A549 (cell line): ENCODE measurements at regions not wholly inside any gene's neighbourhood (a gene's known extent, or its start where the extent isn't known, plus 50 kb on each side); places are given as distances from the start of the nearest gene placed in this dataset.
A peak's percentile ranks its signal among the peaks of the same experiment; 100 is the strongest.

Experiments
- ATAC-seq, 2 experiments: fragments of 200-7000 bp in 1 of 2; fragments of >200 bp in 1 of 2; cut with Nextera tagmentation in 1 of 2; cut with Tn5 transposase in 1 of 2; 3 replicates each; pipeline versions ENCODE4 v1.8.0 to v1.9.1; 2018 to 2020; ENCODE audit warnings: mild to moderate bottlenecking in 1 of 2, moderate library complexity in 1 of 2
- CTCF ChIA-PET: fragments of 300-600 bp; sonication (Branson Sonifier 250); formaldehyde crosslinking; extraction: SDS; loops from one replicate; lab custom pipeline; 2021; ENCODE audit warnings: antibody characterized with exemption, inconsistent platforms; lab: Yijun Ruan, JAX
- POLR2A ChIA-PET: fragments of 350-600 bp; formaldehyde crosslinking; extraction: SDS; loops from one replicate; lab custom pipeline; 2021; ENCODE audit warnings: antibody characterized with exemption, inconsistent platforms; lab: Yijun Ruan, JAX
- DNase-seq, 2 experiments: peaks; one replicate each; pipeline versions ENCODE4 v3.0.0 to v3.0.0-alpha.2; 2011 to 2016; ENCODE audit warnings: low read depth in 1 of 2, low spot score in 1 of 2
- FAIRE-seq: peaks from 2 replicates; lab custom pipeline; 2011; peaks lifted over from hg19 to GRCh38; lab: Jason Lieb, UNC
- H3K27ac ChIP-seq, 2 experiments: fragments of >200 bp; sonication (Bioruptor Twin); formaldehyde crosslinking; 3 replicates each; pipeline ENCODE4 v1.5.1; 2016 to 2017
- H3K4me1 ChIP-seq: fragments of >200 bp; sonication (Bioruptor Twin); formaldehyde crosslinking; 3 replicates; pipeline ENCODE4 v1.6.1; 2016
- H3K4me2 ChIP-seq: fragments of >200 bp; sonication (Bioruptor Twin); formaldehyde crosslinking; 3 replicates; pipeline ENCODE4 v1.6.1; 2016
- H3K4me3 ChIP-seq: fragments of >200 bp; sonication (Bioruptor Twin); formaldehyde crosslinking; 3 replicates; pipeline ENCODE4 v1.5.1; 2016
- H3K9me3 ChIP-seq: fragments of >200 bp; sonication (Bioruptor Twin); formaldehyde crosslinking; 3 replicates; pipeline ENCODE4 v1.6.1; 2016
- CHD4 ChIP-seq: fragments of 200-600 bp; sonication (generic); IDR thresholded peaks from 2 replicates; pipeline ENCODE4 v1.6.1; 2016; ENCODE audit warnings: antibody characterized with exemption, mild to moderate bottlenecking, borderline replicate concordance
- EP300 ChIP-seq, 2 experiments: fragments of >200 bp; sonication (Bioruptor Twin); formaldehyde crosslinking; IDR thresholded peaks; 2 replicates in 1 of 2; 3 replicates in 1 of 2; pipeline ENCODE4 v1.6.1; 2016 to 2017
- FOSB ChIP-seq: fragments of 250-450 bp; sonication (Bioruptor Pico); IDR thresholded peaks from 2 replicates; pipeline ENCODE4 v1.5.0; 2020; ENCODE audit warnings: mild to moderate bottlenecking, moderate library complexity
- FOSL2 ChIP-seq, 2 experiments: fragments of 450-650 bp in 1 of 2; fragments of >200 bp in 1 of 2; sonication (Bioruptor Twin) in 1 of 2; formaldehyde crosslinking; IDR thresholded peaks; 2 replicates each; pipeline versions ENCODE4 v1.5.0 to v1.6.1; 2016 to 2020; ENCODE audit warnings: mild to moderate bottlenecking in 1 of 2, moderate library complexity in 1 of 2
- GATA3 ChIP-seq: IDR thresholded peaks from 2 replicates; pipeline ENCODE4 v1.6.1; 2012; ENCODE audit warnings: borderline replicate concordance
- JUNB ChIP-seq: fragments of >200 bp; sonication (Bioruptor Twin); formaldehyde crosslinking; IDR thresholded peaks from 2 replicates; pipeline ENCODE4 v1.6.1; 2016
- MYC ChIP-seq: IDR thresholded peaks from 2 replicates; pipeline ENCODE4 v1.6.1; 2012; ENCODE audit warnings: mild to moderate bottlenecking, inconsistent platforms, low read length, improper control_type of control experiment, borderline replicate concordance
- NR3C1 ChIP-seq: fragments of >200 bp; sonication (Bioruptor Twin); formaldehyde crosslinking; IDR thresholded peaks from 3 replicates; pipeline ENCODE4 v1.6.1; 2017
- RAD21 ChIP-seq, 2 experiments: fragments of >200 bp in 1 of 2; sonication (Bioruptor Twin) in 1 of 2; formaldehyde crosslinking in 1 of 2; IDR thresholded peaks in 1 of 2; conservative IDR thresholded peaks in 1 of 2; 2 replicates in 1 of 2; 3 replicates in 1 of 2; pipeline ENCODE4 v1.6.1; 2012 to 2018; ENCODE audit warnings: inconsistent platforms in 1 of 2
- RARB ChIP-seq: fragments of 250-450 bp; sonication (Bioruptor Pico); IDR thresholded peaks from 2 replicates; pipeline ENCODE4 v1.8.0; 2021; ENCODE audit warnings: mild to moderate bottlenecking, moderate library complexity
- RCOR1 ChIP-seq: fragments of 150-350 bp; IDR thresholded peaks from 2 replicates; pipeline ENCODE4 v1.6.1; 2014; ENCODE audit warnings: antibody characterized with exemption, low read length, low read depth
- SMC3 ChIP-seq: fragments of >200 bp; sonication (Bioruptor Twin); formaldehyde crosslinking; IDR thresholded peaks from 3 replicates; pipeline ENCODE4 v1.6.1; 2018; ENCODE audit warnings: inconsistent platforms
- ZSCAN20 ChIP-seq: fragments of 250-450 bp; sonication (Bioruptor Pico); IDR thresholded peaks from 2 replicates; pipeline ENCODE4 v1.8.0; 2022; ENCODE audit warnings: mild to moderate bottlenecking, moderate library complexity
- WGBS: methylation state at CpG from one replicate; pipeline ENCODE4 v1.1.6; 2017; ENCODE audit errors: missing lambda C conversion rate; 5-methylcytosine and 5-hydroxymethylcytosine counted together
- TF ChIP-seq, protein P1 (sequence below): fragments of >200 bp; sonication (Bioruptor Twin); formaldehyde crosslinking; IDR thresholded peaks from 2 replicates; pipeline ENCODE4 v1.6.1; 2016
- TF ChIP-seq, protein P2 (sequence below): fragments of >200 bp; sonication (Bioruptor Twin); formaldehyde crosslinking; IDR thresholded peaks from 3 replicates; pipeline ENCODE4 v1.5.1; 2016
- TF ChIP-seq, protein P3 (sequence below): fragments of 200-600 bp; sonication (generic); IDR thresholded peaks from 2 replicates; pipeline ENCODE4 v1.6.1; 2016; ENCODE audit warnings: antibody characterized with exemption, mild to moderate bottlenecking, moderate library complexity
- TF ChIP-seq, protein P4 (sequence below): fragments of 450-650 bp; IDR thresholded peaks from 2 replicates; pipeline ENCODE4 v1.6.1; 2014; ENCODE audit warnings: antibody characterized with exemption
- TF ChIP-seq, protein P5 (sequence below): IDR thresholded peaks from 2 replicates; pipeline ENCODE4 v1.6.1; 2012; ENCODE audit warnings: low read depth, borderline replicate concordance

DNA sequence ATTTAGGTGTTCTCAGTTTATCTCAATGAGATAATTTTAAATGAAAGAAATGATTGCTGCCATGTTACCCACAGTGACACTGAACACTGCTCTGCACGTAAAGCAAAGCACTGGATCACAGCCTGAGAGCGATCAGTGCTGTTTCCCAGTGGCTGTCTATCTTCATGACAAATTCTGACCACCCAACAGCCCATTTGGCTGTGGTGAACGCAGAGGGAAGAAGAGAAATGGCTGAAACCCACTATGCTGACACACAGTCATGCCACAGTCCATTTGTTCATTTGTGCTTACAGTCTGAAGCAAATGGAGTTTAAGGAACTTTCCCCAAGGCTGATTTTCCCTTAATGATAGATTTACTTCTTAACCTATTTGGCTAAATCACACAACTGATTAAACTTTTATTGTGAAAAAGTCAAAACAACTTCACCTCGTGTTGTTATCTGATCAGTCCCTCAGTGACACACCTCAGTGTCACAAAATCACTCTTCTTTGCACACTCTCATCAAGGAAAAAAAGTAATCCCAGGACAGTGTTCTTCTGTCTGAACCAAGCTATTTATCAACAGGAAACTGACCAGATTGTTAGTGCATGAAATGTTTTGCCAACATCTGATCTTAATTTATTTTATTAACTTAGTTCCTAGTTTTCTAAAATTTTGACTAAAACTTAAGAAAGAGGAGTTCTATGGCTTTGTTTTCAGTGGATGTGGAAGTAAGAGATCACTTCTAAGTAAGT, 225.1 kb downstream of the TBX18 start:
- no peaks in the 10 kb centered on the region; the same call in 2 of the 3 replicates for H3K9me3 ChIP-seq
- CTCF ChIA-PET: interaction anchor here (3.3 kb wide), 1 partner anchor 117 kb away, joined by 11 read pairs; no protein-coding TSS in a partner anchor
- FAIRE-seq (no peak), ATAC-seq (no peak), DNase-seq (no peak)
- H3K4me3 ChIP-seq: no peak overlapping the region
- no peak overlapping the region for H3K27ac ChIP-seq
- H3K4me1 ChIP-seq: no peaks in the 10 kb centered on the region
- WGBS: 58% methylated on average over 4 of the region's 4 CpGs
- no peak for TF ChIP-seq RAD21 (conservative IDR thresholded peaks at IDR 0.05 in 1 of 2, IDR thresholded peaks at IDR 0.05 in 1 of 2)
- TF ChIP-seq, protein P1, sequence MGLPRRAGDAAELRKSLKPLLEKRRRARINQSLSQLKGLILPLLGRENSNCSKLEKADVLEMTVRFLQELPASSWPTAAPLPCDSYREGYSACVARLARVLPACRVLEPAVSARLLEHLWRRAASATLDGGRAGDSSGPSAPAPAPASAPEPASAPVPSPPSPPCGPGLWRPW: no peak
- TF ChIP-seq, all 56 proteins: peak for 0
- POLR2A ChIA-PET: no interaction called here
- H3K4me2 ChIP-seq: no peak overlapping the region

DNA sequence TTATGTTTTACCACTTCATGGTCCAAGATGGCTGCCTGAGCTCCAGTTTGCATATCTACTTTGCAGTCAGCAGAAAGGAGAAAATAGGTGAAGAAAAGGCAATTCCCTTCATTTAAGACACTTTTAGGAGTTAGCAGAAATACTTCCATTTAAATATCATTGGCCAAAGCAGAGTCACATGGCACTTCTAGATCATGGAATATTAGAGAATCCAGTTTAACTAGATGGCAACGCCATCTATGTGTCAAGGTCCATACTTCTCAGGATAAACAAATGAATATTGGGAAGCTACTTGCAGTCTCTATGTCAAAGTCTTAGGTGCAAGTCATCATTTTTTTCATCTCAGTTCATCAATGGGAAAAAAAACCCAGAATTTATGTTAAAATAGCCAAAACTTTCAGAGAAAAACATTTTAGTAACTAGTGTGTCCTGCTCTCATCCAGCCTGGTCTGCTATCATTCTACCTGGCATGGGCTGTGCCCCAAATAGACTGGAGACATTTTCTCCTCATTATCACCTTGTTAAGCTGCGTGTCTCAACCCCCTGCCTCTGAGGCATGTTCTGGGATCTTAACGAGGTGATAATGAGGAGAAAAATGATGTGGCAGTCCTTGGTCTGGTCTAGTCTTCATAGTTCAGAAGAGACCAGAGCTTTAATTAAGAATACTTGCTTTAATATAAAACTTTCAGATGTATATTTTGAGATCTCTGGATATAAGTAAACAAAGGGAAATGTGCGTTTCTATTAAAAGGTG, 227.3 kb downstream of the TBX18 start:
- Histone ChIP-seq H3K4me3 (no peak overlapping the region), H3K27ac (no peak overlapping the region), H3K4me2 (no peak overlapping the region)
- CTCF ChIA-PET: interaction anchor here (1.0 to 1.2 kb wide), 2 partner anchors 21 to 111 kb away, joined by 3 read pairs; no protein-coding TSS in a partner anchor
- TF ChIP-seq SMC3 (0 out of 3 replicates have a peak, but pooled peaks have one; percentile 7), JUNB (no peak), RAD21 (conservative IDR thresholded peaks at IDR 0.05 in 1 of 2, IDR thresholded peaks at IDR 0.05 in 1 of 2) (0 out of 5 replicates have a peak, but pooled peaks have one; percentile 16 to 17), GATA3 (no peak), RCOR1 (no peak), ZSCAN20 (CRISPR knock-in tag) (no peak), FOSL2 (IDR thresholded peaks at IDR 0.05) (no peak), FOSL2 (CRISPR knock-in tag; IDR thresholded peaks at IDR 0.05) (no peak), EP300 (IDR thresholded peaks at IDR 0.05) (no peak), NR3C1 (no peak), FOSB (CRISPR knock-in tag) (no peak), MYC (no peak), RARB (no peak), CHD4 (no peak)
- TF ChIP-seq, protein P2, sequence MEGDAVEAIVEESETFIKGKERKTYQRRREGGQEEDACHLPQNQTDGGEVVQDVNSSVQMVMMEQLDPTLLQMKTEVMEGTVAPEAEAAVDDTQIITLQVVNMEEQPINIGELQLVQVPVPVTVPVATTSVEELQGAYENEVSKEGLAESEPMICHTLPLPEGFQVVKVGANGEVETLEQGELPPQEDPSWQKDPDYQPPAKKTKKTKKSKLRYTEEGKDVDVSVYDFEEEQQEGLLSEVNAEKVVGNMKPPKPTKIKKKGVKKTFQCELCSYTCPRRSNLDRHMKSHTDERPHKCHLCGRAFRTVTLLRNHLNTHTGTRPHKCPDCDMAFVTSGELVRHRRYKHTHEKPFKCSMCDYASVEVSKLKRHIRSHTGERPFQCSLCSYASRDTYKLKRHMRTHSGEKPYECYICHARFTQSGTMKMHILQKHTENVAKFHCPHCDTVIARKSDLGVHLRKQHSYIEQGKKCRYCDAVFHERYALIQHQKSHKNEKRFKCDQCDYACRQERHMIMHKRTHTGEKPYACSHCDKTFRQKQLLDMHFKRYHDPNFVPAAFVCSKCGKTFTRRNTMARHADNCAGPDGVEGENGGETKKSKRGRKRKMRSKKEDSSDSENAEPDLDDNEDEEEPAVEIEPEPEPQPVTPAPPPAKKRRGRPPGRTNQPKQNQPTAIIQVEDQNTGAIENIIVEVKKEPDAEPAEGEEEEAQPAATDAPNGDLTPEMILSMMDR: no peak
- TF ChIP-seq, protein P3, sequence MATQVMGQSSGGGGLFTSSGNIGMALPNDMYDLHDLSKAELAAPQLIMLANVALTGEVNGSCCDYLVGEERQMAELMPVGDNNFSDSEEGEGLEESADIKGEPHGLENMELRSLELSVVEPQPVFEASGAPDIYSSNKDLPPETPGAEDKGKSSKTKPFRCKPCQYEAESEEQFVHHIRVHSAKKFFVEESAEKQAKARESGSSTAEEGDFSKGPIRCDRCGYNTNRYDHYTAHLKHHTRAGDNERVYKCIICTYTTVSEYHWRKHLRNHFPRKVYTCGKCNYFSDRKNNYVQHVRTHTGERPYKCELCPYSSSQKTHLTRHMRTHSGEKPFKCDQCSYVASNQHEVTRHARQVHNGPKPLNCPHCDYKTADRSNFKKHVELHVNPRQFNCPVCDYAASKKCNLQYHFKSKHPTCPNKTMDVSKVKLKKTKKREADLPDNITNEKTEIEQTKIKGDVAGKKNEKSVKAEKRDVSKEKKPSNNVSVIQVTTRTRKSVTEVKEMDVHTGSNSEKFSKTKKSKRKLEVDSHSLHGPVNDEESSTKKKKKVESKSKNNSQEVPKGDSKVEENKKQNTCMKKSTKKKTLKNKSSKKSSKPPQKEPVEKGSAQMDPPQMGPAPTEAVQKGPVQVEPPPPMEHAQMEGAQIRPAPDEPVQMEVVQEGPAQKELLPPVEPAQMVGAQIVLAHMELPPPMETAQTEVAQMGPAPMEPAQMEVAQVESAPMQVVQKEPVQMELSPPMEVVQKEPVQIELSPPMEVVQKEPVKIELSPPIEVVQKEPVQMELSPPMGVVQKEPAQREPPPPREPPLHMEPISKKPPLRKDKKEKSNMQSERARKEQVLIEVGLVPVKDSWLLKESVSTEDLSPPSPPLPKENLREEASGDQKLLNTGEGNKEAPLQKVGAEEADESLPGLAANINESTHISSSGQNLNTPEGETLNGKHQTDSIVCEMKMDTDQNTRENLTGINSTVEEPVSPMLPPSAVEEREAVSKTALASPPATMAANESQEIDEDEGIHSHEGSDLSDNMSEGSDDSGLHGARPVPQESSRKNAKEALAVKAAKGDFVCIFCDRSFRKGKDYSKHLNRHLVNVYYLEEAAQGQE: no peak
- TF ChIP-seq, protein P4, sequence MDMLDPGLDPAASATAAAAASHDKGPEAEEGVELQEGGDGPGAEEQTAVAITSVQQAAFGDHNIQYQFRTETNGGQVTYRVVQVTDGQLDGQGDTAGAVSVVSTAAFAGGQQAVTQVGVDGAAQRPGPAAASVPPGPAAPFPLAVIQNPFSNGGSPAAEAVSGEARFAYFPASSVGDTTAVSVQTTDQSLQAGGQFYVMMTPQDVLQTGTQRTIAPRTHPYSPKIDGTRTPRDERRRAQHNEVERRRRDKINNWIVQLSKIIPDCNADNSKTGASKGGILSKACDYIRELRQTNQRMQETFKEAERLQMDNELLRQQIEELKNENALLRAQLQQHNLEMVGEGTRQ: 0 out of 2 replicates have a peak, but pooled peaks have one; percentile 13
- TF ChIP-seq, protein P5, sequence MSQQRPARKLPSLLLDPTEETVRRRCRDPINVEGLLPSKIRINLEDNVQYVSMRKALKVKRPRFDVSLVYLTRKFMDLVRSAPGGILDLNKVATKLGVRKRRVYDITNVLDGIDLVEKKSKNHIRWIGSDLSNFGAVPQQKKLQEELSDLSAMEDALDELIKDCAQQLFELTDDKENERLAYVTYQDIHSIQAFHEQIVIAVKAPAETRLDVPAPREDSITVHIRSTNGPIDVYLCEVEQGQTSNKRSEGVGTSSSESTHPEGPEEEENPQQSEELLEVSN: no peak
- TF ChIP-seq, all 56 proteins: peak for 3
- 68% methylated on average over 4 of the region's 4 CpGs for whole genome bisulfite sequencing
- no peaks in the 10 kb centered on the region for H3K4me1 ChIP-seq
- peak in 1 of 2 experiments; percentile 22 for DNase-seq
- no peak for ATAC-seq
- POLR2A ChIA-PET: no interaction called here
- H3K9me3 ChIP-seq: no peaks in the 10 kb centered on the region; the same call in 2 of the 3 replicates
- FAIRE-seq: no peak
